PC-9 (cell line): ENCODE measurements at regions not wholly inside any gene's neighbourhood (a gene's known extent, or its start where the extent isn't known, plus 50 kb on each side); places are given as distances from the start of the nearest gene placed in this dataset.

Experiments used
- EZH2 ChIP-seq: fragments of 200-600 bp; sonication (generic); IDR thresholded peaks from 2 replicates; pipeline ENCODE4 v1.8.0; 2017; ENCODE audit warnings: antibody characterized with exemption, low read depth
- TF ChIP-seq, protein P1 (sequence below): fragments of 200-600 bp; sonication (generic); conservative IDR thresholded peaks from 2 replicates; pipeline ENCODE4 v1.6.1; 2017; ENCODE audit warnings: mixed run types, antibody characterized with exemption, mild to moderate bottlenecking, moderate library complexity

DNA sequence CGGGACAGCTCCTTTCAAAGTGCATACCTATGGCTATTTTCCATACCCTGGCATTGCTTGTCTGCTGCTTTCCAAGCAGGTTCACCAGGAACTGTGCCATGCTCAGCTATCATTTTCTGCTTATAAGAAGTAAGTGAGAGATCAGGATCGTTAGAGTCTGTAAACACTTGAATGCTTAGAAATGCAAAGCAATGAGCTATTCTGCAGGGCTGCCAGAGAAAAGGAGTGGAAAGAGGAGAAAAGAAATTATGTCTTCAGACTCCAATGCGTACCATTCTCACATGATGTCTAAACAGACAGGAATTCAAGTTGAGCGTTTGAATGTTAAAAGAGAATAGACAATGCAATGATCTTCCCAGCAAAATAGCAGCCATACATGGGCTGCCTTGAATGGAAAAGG, 245.5 kb upstream of the SLC7A11 start:
- TF ChIP-seq, protein P1, sequence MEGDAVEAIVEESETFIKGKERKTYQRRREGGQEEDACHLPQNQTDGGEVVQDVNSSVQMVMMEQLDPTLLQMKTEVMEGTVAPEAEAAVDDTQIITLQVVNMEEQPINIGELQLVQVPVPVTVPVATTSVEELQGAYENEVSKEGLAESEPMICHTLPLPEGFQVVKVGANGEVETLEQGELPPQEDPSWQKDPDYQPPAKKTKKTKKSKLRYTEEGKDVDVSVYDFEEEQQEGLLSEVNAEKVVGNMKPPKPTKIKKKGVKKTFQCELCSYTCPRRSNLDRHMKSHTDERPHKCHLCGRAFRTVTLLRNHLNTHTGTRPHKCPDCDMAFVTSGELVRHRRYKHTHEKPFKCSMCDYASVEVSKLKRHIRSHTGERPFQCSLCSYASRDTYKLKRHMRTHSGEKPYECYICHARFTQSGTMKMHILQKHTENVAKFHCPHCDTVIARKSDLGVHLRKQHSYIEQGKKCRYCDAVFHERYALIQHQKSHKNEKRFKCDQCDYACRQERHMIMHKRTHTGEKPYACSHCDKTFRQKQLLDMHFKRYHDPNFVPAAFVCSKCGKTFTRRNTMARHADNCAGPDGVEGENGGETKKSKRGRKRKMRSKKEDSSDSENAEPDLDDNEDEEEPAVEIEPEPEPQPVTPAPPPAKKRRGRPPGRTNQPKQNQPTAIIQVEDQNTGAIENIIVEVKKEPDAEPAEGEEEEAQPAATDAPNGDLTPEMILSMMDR, result no peak
- TF ChIP-seq EZH2, result no peak
